ENCODE measurements at regions not wholly inside any gene's neighbourhood (a gene's known extent, or its start where the extent isn't known, plus 50 kb on each side); places are given as distances from the start of the nearest gene placed in this dataset.

- no peak overlapping the region for H2BK20ac ChIP-seq (ENCODE audit: low read depth, low read length)
- no peak overlapping the region for H4K8ac ChIP-seq (ENCODE audit: low read depth in 2 of 2, low read length in 2 of 2)
- H2BK5ac ChIP-seq (ENCODE audit: low read depth, low read length, poor library complexity, severe bottlenecking), result no peak overlapping the region
- intact Hi-C loops (cut with micrococcal nuclease) (no loop called here), dilution Hi-C loops (cut with HindIII; ENCODE audit: low sequenced_read_pairs, unreplicated experiment) (no loop called here), in situ Hi-C loops (cut with MboI; ENCODE audit: low sequenced_read_pairs) (no loop called here)
- H3K14ac ChIP-seq (replicated peaks; ENCODE audit: low read depth, low read length), result no peak overlapping the region
- H3K79me1 ChIP-seq (ENCODE audit: low read depth in 1 of 2, low read length in 2 of 2), result no peaks in the 10 kb centered on the region
- H3K18ac ChIP-seq (ENCODE audit: low read depth, low read length), result no peak overlapping the region
- ChIA-PET CTCF (interaction anchor here (1.0 kb wide), 1 partner anchor 17 kb away, joined by 3 read pairs; no protein-coding TSS in a partner anchor), POLR2A (ENCODE audit: unreplicated experiment) (no interaction called here)
- H3K4me3 ChIP-seq (ENCODE audit: insufficient read depth, low read depth, low read length), result no peak overlapping the region
- no peak overlapping the region for H3K56ac ChIP-seq (ENCODE audit: extremely low read depth, insufficient read depth, low read length)
- H3K27me3 ChIP-seq (ENCODE audit: control insufficient read depth, insufficient read depth, low read length), result no peaks in the 10 kb centered on the region
- no peaks in the 10 kb centered on the region for H3K36me3 ChIP-seq (ENCODE audit: control insufficient read depth, insufficient read depth, low read length)
- no peak overlapping the region for H2AK5ac ChIP-seq (ENCODE audit: low read depth, low read length)
- no peaks in the 10 kb centered on the region for H3K4me1 ChIP-seq (ENCODE audit: control insufficient read depth, insufficient read depth, low read length)
- DNase-seq (no peak), ATAC-seq (ENCODE audit: low read depth) (no peak)
- no peak overlapping the region for H2AFZ ChIP-seq (replicated peaks; ENCODE audit: low read length, poor library complexity)
- H2AK9ac ChIP-seq (replicated peaks; ENCODE audit: low read depth, low read length, poor library complexity), result no peak overlapping the region
- no peak overlapping the region for H2BK15ac ChIP-seq (ENCODE audit: low read depth, low read length)
- no peaks in the 10 kb centered on the region for H4K20me1 ChIP-seq (ENCODE audit: insufficient read depth, low read length)
- no peak overlapping the region for H3K4me2 ChIP-seq (ENCODE audit: low read depth, low read length)
- H3K27ac ChIP-seq (ENCODE audit: insufficient read depth, low read length), result no peak overlapping the region
- no peaks in the 10 kb centered on the region for H3K9me1 ChIP-seq (ENCODE audit: insufficient read depth, low read length)
- H2BK120ac ChIP-seq (ENCODE audit: low read depth, low read length), result no peak overlapping the region
- H4K91ac ChIP-seq (ENCODE audit: insufficient read depth, low read depth, low read length), result no peak overlapping the region
- no peaks in the 10 kb centered on the region for H3K9me3 ChIP-seq (ENCODE audit: control insufficient read depth, insufficient read depth, low read length)
- no peak overlapping the region for H4K5ac ChIP-seq (ENCODE audit: low read depth, low read length)
- H3K4ac ChIP-seq (ENCODE audit: low read depth, low read length), result no peak overlapping the region
- TF ChIP-seq RAD21 (IDR thresholded peaks at IDR 0.05; ENCODE audit: low read length) (no peak), CHD1 (IDR thresholded peaks at IDR 0.05; ENCODE audit: low read depth, low read length) (no peak), POLR2A (IDR thresholded peaks at IDR 0.05; ENCODE audit: low read depth, low read length) (no peak), ELK1 (IDR thresholded peaks at IDR 0.05; ENCODE audit: borderline replicate concordance, low read depth, low read length) (no peak), RFX5 (IDR thresholded peaks at IDR 0.05; ENCODE audit: low read depth, low read length) (no peak), MXI1 (IDR thresholded peaks at IDR 0.05; ENCODE audit: borderline replicate concordance, low read depth, low read length) (no peak), MAFK (IDR thresholded peaks at IDR 0.05; ENCODE audit: low read depth, low read length) (no peak), CEBPB (IDR thresholded peaks at IDR 0.05; ENCODE audit: low read depth, low read length) (no peak)
- TF ChIP-seq, protein P1, sequence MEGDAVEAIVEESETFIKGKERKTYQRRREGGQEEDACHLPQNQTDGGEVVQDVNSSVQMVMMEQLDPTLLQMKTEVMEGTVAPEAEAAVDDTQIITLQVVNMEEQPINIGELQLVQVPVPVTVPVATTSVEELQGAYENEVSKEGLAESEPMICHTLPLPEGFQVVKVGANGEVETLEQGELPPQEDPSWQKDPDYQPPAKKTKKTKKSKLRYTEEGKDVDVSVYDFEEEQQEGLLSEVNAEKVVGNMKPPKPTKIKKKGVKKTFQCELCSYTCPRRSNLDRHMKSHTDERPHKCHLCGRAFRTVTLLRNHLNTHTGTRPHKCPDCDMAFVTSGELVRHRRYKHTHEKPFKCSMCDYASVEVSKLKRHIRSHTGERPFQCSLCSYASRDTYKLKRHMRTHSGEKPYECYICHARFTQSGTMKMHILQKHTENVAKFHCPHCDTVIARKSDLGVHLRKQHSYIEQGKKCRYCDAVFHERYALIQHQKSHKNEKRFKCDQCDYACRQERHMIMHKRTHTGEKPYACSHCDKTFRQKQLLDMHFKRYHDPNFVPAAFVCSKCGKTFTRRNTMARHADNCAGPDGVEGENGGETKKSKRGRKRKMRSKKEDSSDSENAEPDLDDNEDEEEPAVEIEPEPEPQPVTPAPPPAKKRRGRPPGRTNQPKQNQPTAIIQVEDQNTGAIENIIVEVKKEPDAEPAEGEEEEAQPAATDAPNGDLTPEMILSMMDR (conservative IDR thresholded peaks at IDR 0.05; ENCODE audit: low read depth, low read length), result no peak
- TF ChIP-seq, protein P2, sequence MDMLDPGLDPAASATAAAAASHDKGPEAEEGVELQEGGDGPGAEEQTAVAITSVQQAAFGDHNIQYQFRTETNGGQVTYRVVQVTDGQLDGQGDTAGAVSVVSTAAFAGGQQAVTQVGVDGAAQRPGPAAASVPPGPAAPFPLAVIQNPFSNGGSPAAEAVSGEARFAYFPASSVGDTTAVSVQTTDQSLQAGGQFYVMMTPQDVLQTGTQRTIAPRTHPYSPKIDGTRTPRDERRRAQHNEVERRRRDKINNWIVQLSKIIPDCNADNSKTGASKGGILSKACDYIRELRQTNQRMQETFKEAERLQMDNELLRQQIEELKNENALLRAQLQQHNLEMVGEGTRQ (IDR thresholded peaks at IDR 0.05; ENCODE audit: low read depth, low read length), result no peak
- 84% methylated on average over 4 of the region's 9 CpGs; no CpG with 5 or more reads in 1 of the 2 experiments for WGBS, 2 experiments (ENCODE audit: extremely low coverage in 2 of 2, insufficient read length in 1 of 2)
- BruUV-seq (replicated peaks), result no TSS peak
- H3K23ac ChIP-seq (ENCODE audit: low read depth, low read length), result no peak overlapping the region
- no peak overlapping the region for H3K9ac ChIP-seq (ENCODE audit: low read depth, low read length)
Observed at GRCh38 chr15:92772061-92772460, 116.5 kb upstream of the FAM174B start.
